Hematopoietic multipotent progenitor cell (in vitro differentiated cells): ENCODE measurements at regions not wholly inside any gene's neighbourhood (a gene's known extent, or its start where the extent isn't known, plus 50 kb on each side); places are given as distances from the start of the nearest gene placed in this dataset.
"Not testable (repeated sequence)": the region's sequence is repeated elsewhere in the genome, so short reads cannot be mapped to it uniquely, and the experiment has no call there.

Experiments
- DNase-seq, 3 donors: peaks; one replicate each; pipeline ENCODE4 v3.0.0-alpha.2; 2011 to 2015; ENCODE audit warnings: low read depth in 2 of 3, low spot score in 2 of 3

- no peak for DNase-seq
Observed at GRCh38 chr6:8889514-8889913, 454.2 kb upstream of the SLC35B3 start.

- DNase-seq: peak in 1 of 3 donors; percentile 5
Observed at GRCh38 chr6:8888468-8888867, 453.1 kb upstream of the SLC35B3 start.

- DNase-seq: peak in 1 of 3 donors; percentile 47
Observed at GRCh38 chr6:8881663-8882062, 446.3 kb upstream of the SLC35B3 start.

GRCh38 chr6:8879334-8879733, 444.0 kb upstream of the SLC35B3 start:
- DNase-seq: no peak

GRCh38 chr6:8875986-8876385, 440.6 kb upstream of the SLC35B3 start:
- no peak for DNase-seq

- DNase-seq: no peak
Observed at GRCh38 chr6:8872589-8872988, 437.2 kb upstream of the SLC35B3 start.

GRCh38 chr6:8865451-8865850, 430.1 kb upstream of the SLC35B3 start:
- no peak for DNase-seq

- no peak for DNase-seq
Observed at GRCh38 chr6:8860671-8861070, 425.3 kb upstream of the SLC35B3 start.

- DNase-seq: no peak
Observed at GRCh38 chr6:8859501-8859900, 424.2 kb upstream of the SLC35B3 start.

- DNase-seq: no peak
Observed at GRCh38 chr6:8858854-8859331, 423.5 kb upstream of the SLC35B3 start.

- DNase-seq: no peak
Observed at GRCh38 chr6:8857160-8857559, 421.8 kb upstream of the SLC35B3 start.

GRCh38 chr6:8855411-8855810, 420.1 kb upstream of the SLC35B3 start:
- DNase-seq: no peak

GRCh38 chr6:8852332-8852731, 417.0 kb upstream of the SLC35B3 start:
- DNase-seq: no peak

GRCh38 chr6:8846680-8847079, 411.3 kb upstream of the SLC35B3 start:
- DNase-seq: not testable (repeated sequence)

GRCh38 chr6:8845690-8846089, 410.3 kb upstream of the SLC35B3 start:
- DNase-seq: no peak

GRCh38 chr6:8844968-8845367, 409.6 kb upstream of the SLC35B3 start:
- DNase-seq: no peak

- DNase-seq: no peak
Observed at GRCh38 chr6:8839626-8840025, 404.3 kb upstream of the SLC35B3 start.

- DNase-seq: no peak
Observed at GRCh38 chr6:8837343-8837742, 402.0 kb upstream of the SLC35B3 start.

GRCh38 chr6:8832695-8833094, 397.4 kb upstream of the SLC35B3 start:
- DNase-seq: not testable (repeated sequence)

GRCh38 chr6:8831366-8832152, 396.2 kb upstream of the SLC35B3 start:
- no peak for DNase-seq

GRCh38 chr6:8830794-8831193, 395.4 kb upstream of the SLC35B3 start:
- DNase-seq: no peak

GRCh38 chr6:8829796-8830195, 394.5 kb upstream of the SLC35B3 start:
- no peak for DNase-seq

- no peak for DNase-seq
Observed at GRCh38 chr6:8829296-8829695, 394.0 kb upstream of the SLC35B3 start.
